GM18858 (cell line): ENCODE measurements at regions not wholly inside any gene's neighbourhood (a gene's known extent, or its start where the extent isn't known, plus 50 kb on each side); places are given as distances from the start of the nearest gene placed in this dataset.

Experiments
- ATAC-seq: cut with Tn5 transposase; IDR thresholded peaks from one replicate; pipeline ENCODE4 v1.9.1; 2021; ENCODE audit not compliant: unreplicated experiment

- ATAC-seq, result no peak
Observed at GRCh38 chr13:59203855-59204254, 959.9 kb downstream of the DIAPH3 start.

GRCh38 chr13:59205501-59205900 is 958.2 kb downstream of the DIAPH3 start:
- ATAC-seq, result no peak

GRCh38 chr13:59208405-59209195 is 955.1 kb downstream of the DIAPH3 start:
- no peak for ATAC-seq

- ATAC-seq, result no peak
Observed at GRCh38 chr13:59210543-59210942, 953.2 kb downstream of the DIAPH3 start.

GRCh38 chr13:59211606-59212005 is 952.1 kb downstream of the DIAPH3 start:
- ATAC-seq, result no peak

DNA sequence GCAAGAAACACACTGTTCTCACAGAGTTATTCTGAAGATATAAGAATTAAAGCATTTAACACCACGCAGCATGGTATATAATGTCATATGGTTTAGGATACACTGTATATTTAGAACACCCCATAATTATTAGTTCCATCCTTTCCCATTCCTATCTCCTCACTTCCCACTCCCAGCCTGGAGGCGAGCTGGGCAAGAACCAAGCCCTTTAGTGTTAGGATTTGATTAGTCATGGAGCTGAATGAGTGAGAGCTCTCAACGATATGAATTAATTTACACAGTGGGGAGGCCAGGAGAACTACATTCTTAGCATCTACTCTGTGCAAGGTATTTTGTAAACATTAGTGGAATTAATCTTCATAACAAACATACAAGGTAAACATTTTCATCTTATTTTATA is 934.3 kb downstream of the DIAPH3 start:
- ATAC-seq, result no peak

DNA sequence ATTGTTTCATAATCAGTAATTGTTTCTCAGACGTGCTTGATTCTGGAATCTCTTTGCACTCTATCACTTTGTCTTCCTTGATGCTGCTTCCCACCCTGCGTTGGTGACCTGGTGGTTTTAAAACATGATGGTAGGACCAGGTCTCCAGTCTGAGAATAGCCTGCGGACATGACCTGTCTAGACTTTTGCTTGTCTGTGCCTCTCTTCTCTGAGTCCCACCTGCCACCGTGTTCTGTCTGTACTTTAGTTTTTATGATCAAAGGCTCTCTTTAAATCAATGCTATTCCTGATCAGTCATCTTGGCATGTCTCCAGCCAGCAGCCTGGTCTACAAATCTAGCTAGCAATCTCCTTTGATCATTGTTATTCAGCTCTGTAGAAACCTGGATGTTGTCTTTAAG is 933.9 kb downstream of the DIAPH3 start:
- ATAC-seq, result no peak

DNA sequence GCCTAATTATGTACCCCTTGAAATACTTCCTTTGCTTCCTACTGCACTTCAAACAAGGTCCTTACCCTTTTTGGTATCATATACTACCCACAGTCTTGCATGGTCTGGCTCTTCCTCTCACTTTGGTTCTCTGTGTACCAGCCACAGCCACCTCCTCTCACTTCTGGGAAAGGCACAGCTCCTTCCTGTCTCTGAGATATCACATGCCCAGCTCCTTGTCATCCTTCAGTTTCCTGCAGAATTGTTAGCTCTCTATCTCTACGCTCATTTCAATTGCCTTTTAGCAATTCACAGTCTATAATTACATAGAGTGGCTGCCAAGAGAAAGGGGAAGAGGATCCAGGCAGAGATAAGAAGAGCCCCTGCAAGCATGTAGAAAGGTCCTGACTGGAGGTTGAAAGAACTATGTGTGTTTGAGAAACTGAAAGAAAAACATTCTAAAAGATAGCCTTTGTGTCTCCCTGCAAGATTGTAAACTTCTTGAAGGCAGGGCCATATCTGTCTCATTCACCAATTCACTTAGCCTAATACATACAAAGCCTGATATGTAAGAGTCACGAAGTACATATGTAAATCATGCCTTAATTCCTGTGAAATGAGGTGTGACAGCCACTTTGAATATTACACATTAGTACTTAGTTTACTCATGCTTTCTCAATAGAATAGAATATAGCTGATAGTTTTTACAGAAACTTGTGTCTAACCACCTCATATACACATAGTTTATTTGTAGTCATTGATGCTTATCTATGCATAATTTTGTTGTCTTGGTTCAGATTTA is 933.1 kb downstream of the DIAPH3 start:
- ATAC-seq, result peak; percentile 32

DNA sequence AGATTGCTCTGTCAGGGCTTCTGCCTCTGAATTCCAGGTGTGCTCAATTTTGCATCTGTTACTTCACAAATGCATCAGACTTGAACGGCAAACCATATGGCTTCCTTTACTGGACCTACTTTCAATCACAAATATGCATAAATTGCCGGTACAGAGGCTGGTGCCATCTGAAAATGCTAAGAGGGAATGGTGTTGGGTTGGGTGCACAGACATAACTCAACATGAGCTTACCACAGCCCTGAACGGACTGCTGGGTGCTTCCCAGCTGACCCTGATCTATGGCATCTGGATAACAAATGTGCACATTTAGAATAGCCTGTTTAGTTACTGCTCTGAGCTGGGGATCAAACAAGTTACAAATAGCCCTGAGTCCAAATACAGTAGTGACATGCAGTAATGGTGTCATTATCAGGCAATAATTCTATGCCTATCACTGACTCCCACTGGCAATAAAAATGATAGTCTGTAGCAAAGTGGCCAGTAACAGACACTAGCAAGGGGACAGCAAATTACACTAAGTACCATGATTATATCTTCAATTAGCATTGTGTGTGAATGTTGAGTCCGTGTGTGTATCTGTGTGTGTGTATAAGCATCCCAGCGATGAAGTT is 927.3 kb downstream of the DIAPH3 start:
- no peak for ATAC-seq

- no peak for ATAC-seq
Observed at GRCh38 chr13:59236944-59237343, 926.8 kb downstream of the DIAPH3 start.

- no peak for ATAC-seq
Observed at GRCh38 chr13:59247171-59247570, 916.6 kb downstream of the DIAPH3 start.

DNA sequence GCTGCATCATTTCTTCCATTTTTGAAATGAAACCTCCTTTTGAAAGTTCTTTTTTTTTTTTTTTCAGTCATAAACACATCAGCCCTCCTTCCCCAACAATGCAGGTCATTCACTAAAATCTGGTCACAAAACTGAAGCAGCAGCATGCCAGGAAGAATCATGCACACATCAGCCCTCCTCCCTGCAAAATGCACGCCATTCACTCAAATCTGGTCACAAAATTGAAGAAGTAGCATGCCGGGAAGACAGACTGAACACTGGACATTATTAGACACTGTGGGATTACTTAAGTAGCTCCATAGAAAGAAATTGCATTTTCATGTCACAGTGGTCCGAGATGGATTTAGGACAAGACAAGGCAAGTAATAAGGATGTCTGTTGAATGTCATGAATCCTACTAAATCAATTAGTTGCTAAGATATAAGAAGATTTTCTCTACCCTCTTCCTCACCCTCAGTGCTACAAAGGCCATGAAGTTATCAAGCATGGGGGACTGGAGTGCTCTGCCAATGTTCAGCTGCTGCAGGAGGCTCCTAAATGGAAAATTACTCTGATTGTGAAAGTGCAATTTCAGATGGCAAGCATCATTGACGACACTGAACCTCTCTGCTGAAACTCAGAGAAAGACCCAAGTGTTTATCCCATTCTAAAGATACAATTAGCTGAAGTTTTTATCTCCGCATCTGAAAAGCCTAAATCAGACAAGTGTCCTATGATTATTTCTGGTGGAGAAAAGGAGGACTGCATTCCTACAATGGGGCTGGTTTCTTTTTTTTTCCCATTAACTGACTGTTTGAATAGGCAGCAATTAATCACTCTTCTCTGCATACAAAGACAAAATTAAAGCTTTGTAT is 913.2 kb downstream of the DIAPH3 start:
- ATAC-seq, result no peak

- ATAC-seq, result no peak
Observed at GRCh38 chr13:59259165-59260000, 904.3 kb downstream of the DIAPH3 start.

GRCh38 chr13:59261928-59262488 is 901.7 kb downstream of the DIAPH3 start:
- ATAC-seq, result no peak

GRCh38 chr13:59263531-59263930 is 900.2 kb downstream of the DIAPH3 start:
- ATAC-seq, result no peak

DNA sequence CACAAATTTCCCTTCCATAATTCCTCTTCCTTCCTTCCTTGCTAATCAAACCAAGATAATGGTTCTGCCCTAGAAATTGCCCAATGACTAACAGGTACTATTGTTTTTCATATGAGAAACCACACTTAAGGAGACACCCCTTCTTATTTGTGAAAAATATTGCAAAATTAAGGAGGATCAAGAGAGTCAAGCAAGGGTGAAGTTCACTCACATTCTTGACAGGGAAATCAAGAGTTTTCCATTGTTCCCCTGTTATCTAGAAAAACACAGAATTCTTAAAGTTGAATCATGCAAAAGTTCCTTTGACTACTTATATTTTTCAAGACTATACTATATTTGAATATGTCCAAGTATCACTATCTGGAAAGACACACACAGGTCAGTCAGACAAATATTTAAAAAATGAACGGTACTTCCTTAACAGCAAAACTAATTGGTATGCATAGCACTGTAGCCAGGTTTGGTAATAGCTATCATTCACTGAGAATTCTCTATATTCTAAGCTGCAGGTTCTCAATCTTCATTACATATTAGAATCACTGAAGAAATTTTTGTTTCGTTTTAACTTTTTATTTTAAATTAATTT is 897.2 kb downstream of the DIAPH3 start:
- ATAC-seq, result no peak

DNA sequence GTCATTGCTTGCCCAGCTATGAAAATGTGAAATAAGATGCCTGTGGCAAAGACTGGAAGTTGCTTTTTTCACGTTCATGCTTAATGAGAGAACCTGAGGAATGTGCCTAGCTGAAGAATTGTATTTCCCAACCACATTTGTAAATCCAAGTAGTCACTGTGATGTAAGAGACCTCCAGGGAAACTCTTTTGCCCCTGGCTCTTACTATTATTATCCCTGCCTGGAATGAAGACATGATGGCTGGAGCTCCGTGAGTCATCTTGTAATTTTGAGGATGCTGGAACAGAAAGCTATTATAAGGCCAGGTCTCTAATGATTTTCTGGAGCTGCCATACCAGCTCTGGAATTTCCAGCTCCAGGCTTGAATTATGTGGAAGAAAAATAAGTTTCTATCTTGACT is 894.3 kb downstream of the DIAPH3 start:
- ATAC-seq, result no peak

- ATAC-seq, result no peak
Observed at GRCh38 chr13:59270327-59270726, 893.4 kb downstream of the DIAPH3 start.

GRCh38 chr13:59274958-59275727 is 888.6 kb downstream of the DIAPH3 start:
- ATAC-seq, result peak; percentile 80
